GM23248 (cell line): ENCODE measurements at regions not wholly inside any gene's neighbourhood (a gene's known extent, or its start where the extent isn't known, plus 50 kb on each side); places are given as distances from the start of the nearest gene placed in this dataset.

ENCODE experiments used
- EZH2 ChIP-seq: fragments of 200-600 bp; sonication (generic); IDR thresholded peaks from 2 replicates; pipeline ENCODE4 v1.6.1; 2018; ENCODE audit warnings: antibody characterized with exemption, mild to moderate bottlenecking; ENCODE audit not compliant: insufficient read depth, poor library complexity, severe bottlenecking
- EZH2phosphoT487 ChIP-seq: fragments of 200-600 bp; sonication (generic); IDR thresholded peaks from 2 replicates; pipeline ENCODE4 v1.6.1; 2018; ENCODE audit warnings: antibody characterized with exemption, moderate library complexity, mild to moderate bottlenecking, low read depth; ENCODE audit not compliant: insufficient read depth

DNA sequence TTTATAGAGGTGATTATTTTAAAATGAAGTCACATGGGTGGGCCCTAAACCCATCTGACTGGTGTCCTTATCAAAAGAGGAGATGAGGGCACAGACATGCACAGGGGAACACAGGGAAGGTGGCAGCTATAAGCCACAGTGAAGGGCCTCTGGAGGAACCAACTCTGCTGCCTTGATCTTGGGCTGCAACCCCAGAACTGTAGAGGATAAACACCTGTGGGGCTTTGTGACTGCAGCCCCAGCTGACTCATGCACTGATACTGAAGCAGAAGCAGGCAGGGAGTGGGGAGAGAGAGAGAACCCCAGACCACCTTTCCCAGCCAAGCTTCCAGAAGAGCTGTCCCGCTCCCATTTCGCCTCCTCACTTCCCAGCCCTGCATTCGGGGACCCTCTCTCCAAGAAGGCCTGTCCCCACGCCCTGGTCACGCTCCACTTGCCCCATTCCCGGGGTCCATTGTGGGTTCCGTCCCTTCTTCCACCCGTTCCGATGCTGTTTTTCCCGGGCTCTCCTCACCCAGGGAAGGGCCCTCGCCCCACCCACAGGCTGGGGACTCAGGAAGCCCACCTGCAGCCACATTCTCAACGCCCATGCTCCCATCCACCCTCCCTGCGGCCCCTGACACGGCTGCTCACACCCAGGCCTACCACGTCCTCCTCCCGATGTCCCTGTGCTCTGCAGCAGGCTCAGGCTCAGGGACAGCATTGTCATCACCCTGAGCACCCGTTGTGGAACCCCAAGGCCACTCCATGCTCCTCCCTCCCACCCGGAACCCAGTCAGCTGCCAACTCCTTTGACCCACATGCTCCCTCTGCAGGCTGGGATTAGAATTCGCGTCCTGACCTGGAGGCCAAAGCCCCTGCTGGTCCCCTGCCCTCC is 90.8 kb upstream of the SHANK2 start:
- TF ChIP-seq EZH2phosphoT487 (no peak), EZH2 (no peak)
